Activated CD8-positive, alpha-beta memory T cell treated with anti-CD3 and anti-CD28 coated beads, Interleukin-2, amount 50 U/mL, for 48 hours (primary cell): ENCODE measurements at regions not wholly inside any gene's neighbourhood (a gene's known extent, or its start where the extent isn't known, plus 50 kb on each side); places are given as distances from the start of the nearest gene placed in this dataset.
A peak's percentile ranks its signal among the peaks of the same experiment; 100 is the strongest.

Experiments used
- DNase-seq: peaks from one replicate; pipeline ENCODE4 v3.0.0-alpha.2; 2020

DNA sequence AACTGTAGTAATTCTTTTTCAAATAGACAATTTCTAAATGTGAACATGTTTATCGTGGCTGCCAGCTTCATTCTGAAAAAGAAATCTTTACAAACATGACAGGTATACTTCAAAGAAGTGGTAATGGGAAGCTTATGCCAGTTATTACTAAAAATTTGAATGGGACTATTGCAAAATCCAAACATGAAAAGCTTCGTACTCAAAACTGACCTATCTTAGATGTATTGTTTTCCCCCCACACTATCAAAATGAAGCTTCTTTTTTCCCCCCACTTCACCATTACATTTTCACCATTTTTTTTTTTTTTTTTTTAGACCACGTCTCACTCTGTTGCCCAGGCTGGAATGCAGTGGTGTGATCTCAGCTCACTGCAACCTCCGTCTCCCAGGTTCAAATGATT lies 50.4 kb upstream of the SERTAD2 start:
- no peak for DNase-seq

DNA sequence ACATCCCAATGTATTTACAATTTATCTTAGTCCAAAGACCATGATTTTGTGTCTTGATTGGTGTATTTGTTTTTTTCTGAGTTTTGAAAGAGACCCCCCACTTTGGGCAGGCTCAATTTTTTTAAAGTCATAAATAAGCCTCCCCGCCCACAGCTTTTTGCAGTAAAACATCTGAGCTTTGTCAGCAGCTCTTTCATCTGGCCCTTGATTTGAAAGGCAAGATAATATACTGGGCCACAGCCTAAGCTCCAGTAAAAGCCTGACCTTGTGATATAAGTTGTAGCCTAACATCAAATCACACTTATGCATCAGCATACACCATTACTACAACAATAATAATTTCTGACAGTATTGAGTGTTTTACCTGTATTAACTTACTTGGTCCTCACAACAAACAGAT lies 51.3 kb upstream of the SERTAD2 start:
- no peak for DNase-seq

DNA sequence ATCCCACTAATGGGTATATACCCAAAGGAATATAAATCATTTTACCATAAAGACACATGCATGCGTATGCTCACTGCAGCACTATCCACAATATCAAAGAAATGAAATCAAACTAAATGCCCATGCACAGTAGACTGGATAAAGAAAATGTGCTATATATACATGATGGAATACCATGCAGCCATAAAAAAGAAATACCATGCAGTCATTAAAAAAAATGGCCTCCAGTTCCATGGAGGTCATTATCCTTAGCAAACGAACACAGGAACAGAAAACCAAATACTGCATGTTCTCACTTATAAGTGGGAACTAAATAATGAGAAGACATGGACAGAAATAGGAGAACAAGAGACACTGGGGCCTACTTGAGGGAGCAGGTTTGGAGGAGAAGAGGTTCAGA lies 53.6 kb upstream of the SERTAD2 start:
- no peak for DNase-seq

DNA sequence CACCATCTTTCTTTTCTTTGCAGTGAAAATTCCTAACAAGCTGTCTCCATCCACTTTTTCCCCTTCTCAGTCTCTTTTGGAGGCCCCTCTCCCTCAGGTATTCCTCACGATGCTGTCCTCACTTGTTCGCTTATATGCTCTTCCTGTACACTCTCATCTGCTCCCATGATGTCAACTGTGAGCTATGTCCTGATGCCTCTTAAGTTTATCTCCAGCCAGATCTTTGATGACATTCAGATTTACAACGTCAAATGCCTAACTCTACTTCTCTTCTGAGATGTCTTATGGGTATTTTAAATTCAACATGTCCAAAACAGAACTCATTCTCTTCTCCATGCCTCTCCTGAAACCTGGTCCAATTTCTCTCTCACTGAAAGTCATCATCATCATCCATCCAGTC lies 55.1 kb upstream of the SERTAD2 start:
- DNase-seq, result no peak

DNA sequence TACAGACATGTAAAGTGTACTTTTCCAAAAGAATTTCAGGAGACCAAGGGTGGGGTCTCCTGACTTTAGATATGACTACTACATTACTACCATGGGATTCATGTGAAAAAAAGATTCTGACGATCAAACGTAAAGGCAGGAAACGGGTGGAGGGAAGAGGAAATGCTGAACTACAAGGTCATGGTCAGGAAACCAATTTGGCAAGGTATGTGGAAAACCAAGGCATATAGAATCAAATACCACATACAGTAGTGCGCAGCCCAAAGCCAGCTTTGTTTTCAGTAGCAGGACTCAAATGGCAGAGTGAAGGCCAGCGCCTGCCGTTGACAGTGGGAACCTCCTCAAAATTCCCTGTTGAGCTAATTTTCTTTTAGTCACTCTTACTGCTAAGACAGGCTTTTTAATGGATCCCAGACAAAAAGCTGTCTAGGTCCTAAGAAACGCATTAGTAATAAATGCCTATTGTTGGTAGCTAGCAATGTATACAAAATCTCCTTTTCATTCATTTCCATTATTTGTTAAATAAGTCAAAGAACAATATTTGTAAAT lies 57.6 kb upstream of the SERTAD2 start:
- no peak for DNase-seq

DNA sequence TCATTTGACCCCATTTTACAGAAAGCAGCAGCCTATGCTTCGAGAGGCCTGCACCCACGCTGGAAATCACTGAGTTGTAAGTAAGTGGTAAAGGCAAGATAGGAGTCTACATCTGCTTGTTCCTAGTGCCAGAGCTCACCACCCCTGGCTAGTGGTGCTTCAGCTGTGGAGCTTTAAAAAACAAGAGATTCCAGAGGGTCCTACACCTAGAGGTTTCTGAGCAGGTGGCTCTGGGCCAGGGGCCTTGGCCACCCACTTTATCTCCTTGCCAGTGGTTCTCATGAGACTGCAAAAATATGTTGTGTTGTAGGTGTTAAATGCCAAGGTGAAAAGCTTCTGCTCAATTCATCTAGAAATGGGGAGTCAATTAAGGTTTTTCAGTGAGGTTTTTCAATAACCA lies 60.0 kb upstream of the SERTAD2 start:
- DNase-seq, result no peak

DNA sequence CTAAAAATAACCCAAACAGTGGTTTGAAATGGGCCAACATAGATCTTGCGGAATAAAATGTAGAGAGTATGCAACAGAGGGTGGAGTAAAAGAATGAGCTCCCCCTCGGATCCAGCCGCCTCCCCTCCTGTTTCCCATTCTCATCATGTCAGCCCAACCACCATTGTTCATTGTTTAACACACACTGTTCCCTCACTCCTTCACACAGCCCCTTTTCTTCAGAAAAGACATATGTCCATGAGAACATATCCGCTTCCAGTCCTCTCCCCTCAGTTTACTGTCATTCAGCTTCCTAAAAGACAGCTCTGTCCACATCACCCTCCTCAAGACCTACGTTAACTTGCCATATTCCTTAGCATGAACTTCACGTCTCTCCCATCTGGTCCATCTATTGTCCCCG lies 62.9 kb upstream of the SERTAD2 start:
- no peak for DNase-seq

DNA sequence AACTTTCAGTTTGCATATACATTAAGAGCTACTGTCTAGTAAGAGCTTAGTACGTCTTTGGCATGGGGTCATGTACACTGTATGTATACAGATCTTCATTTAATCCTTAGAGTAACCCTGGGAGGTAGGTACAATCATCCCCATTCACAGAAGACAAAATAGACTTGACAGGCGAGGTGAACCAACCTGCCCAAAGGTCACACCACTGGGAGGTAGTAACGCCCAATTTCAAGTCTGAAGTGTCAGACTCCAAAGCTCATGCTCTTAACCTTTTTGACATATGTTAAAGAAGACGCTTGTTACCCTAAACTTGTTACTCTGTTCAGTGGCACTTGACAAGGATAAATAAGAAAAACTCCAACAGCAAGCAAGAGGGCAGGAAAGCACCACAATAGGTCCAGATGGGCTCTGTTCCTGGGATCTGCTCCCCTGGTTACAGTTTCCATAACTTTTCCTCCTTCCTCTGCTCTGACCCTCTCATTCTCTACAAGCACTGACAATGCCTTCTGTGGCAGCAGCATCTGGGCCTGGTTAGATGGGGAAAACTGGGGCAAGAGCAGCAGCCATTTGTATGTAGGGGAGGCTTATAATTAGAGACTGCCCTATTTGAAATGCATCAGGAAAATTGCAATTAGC lies 64.7 kb upstream of the SERTAD2 start:
- no peak for DNase-seq

DNA sequence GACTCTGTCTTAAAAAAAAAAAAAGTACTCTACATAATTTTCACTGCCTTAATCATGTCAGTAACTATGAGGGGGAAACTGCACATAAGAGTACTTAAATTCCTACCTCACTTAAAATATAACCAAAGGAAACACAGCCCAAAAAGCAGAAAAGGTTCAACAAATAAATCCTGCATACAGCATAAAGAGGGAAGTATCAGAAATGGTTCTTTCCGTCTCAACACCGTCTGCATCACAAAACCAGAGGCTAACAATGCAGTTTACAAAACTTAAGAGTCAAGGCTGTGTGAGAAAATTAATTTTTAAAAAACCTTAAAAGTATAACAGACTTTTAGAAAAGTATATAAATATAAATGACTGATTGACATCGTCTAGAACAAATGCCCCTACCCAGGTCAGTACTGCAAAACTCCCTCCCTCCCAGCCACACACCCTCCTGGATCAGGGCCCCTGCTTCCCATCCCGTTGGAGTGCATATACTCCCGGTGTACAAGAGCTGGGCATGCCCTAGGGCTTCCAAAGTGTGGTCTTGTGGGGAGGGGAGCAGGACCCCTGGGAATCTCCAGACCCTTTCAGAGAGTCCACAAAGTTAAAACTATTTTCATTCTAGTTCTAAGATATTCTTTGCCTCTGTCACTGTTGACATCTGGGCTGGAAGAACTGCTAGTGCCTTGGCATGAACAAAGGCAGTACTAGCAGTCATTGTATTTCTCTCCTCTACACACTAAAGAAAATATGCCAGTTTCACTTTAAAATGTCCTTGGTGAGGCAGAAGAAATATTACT lies 67.0 kb upstream of the SERTAD2 start:
- no peak for DNase-seq

DNA sequence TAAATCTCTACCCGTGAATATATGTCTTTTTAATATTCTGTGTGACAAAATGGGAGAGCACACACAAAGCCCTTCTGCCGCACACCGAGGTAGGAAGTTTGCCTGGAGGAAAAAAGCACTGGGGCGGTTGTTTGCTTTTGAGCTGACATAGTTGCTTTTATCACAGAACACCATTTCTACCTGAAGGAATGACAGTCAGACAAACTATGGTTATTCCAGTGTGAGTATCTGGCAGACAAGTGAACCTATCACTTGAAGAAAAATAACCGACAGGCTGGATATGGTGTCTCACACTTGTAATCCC lies 67.6 kb upstream of the SERTAD2 start:
- DNase-seq, result no peak

DNA sequence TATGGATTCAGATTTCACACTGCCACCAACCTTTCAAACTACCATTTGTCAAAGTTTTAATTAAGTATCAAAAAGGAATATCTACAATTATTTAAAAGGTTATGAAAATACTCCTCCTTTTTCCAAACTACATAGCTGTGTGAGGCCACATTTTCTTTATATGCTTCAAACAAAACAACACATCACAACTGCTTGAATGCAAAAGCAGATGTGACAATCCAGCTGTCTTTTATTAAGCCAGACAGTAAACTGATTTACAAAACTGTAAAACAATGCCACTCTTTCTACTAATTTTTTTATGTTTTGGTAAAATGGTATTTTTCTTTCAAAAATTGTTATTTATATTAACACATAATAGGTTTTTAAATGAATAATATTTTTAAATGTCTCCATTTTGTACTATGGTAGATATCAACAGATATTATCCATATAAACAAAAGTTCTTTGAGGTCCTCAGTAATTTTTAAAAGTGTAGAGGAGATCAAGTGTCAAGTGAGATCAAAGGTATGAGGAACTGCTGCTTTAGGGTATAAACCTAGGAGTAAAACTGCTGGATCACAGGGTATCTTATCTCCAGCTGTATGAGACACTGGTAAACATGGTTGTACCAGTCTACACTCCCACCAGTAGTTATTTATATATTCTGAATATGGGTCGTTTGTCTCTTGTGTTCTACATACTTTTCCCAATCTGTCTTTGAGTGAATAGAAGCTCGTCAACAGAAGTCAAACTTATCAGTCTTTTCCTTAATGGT lies 68.8 kb upstream of the SERTAD2 start:
- no peak for DNase-seq

DNA sequence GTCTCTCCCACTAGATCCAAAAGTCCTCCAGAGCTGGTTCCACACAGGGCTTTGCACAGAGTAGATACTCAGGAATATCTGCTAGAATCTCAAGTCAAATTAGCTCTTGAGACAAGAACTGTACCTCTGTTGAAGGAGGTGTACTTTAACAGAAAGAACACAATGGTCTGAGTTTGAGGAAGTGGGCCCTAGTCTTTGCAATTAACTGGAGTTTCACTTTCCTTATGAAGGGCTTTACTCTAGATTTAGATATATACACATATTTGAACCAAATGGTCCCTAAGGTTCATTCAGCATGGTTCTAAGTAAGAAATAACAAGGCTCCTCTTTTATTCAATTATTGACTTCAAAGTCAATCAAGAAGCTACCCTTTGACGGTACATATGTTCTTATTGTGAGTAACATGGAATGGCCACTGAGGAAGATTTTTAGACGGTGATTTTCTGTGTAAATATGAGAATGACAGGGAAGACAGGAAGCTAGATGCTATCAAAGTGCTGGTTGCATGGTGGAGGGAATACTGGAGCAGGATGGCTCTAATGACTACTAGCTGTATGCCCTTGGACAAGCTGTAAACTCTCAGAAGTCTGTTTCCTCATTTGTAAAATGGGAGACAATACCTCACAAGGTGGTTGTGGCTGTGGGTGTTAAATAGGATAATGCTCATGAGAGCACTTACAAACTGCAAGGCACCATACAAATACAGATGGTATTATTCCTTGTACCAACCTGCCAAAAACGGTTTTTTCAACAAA lies 73.5 kb upstream of the SERTAD2 start:
- DNase-seq, result no peak

DNA sequence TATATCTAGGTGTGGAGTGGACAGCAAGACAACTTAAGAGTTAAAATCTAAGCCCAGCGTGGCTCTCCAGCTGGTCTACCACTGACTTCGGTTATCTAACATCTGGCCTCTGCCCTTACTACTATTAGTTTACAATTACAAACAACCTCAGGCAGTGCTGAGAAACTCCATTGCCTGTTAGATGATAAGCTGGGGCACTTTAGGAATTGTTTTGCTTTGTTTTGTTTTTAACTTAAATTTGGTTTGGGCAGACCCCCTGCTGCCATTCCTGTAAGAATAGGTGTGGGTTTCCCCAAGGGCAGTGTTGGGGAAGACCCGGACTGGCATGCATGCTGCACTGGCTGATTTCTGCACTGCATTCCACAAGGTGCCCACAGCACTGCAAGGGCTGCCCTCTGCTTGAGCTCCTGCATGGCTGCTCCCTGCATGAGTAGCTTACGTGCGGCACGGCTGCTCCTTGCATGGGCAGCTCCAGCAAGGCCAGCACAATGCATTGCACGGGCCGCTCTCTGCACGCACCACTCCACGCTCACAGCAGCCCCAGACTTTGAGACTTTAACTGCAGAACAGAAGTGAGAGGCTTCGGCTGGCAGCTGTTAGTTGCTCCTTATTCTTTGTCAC lies 74.2 kb upstream of the SERTAD2 start:
- DNase-seq, result no peak

DNA sequence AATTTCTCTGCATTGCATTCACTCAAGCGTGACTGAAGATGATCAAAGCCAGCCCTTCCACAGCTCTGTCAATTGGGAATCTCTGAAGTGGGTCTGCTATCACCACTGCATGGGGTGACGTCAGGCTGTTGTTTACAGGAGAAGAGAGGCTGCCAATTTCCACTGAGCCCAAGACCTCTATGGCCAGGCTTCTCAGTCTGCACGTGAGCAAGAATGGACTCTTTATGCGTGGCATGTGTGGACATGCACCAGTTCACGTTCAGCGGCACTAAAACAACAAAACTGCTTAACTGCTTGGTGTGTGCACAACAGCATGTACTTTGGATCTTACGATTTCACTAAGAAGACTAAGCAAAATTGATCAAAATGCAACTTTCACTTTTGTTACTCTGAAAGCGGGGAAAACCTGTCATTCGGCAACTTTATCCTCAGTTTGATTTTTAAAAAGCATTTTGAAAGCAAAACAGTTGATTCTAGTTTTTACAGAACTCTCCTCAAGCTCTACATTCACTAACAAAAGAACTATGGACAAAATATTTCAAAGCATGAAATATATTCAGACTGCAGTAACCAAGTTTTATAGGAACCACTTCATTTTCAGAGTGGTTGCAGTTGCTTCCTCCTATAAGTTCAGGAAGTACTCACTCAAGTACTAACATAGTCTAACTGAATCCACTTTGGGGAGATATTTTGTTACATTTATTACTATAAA lies 77.0 kb upstream of the SERTAD2 start:
- DNase-seq, result peak; percentile 59

DNA sequence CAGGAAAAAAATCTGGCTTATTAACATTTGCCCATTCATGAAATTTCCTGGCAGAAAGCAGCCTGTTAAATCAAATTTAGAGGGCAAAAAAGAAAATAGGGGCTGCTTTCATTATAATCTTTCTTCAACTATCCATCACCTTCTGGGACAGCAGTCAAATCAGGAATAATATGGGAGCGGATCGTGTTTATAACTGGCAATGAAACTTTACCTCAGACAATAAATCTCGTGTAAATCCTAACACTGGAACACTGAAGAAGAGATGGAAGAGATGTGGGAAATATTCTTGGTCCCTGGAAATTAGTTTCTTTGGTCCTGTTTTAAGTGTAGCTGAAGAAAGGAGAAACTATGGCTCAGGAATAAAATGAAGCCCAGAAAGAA lies 77.5 kb upstream of the SERTAD2 start:
- no peak for DNase-seq

DNA sequence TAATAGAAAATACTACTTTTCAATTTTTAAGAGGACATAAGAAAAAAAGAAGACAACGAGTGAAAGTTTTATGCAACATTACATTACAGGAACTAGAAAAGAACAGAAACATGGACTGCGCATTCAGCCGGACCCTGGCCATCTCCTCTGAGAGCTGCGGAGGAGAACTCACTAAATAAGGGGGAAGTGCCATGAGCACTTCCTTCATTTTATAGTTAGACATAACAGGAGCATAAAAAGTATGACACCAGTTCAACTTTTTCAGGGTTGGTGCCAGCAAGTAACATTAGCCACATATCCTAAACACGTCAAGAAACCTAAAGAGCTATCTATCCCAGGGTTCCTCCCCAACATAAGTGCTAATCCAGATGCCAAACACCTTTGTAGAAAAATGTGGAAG lies 78.0 kb upstream of the SERTAD2 start:
- no peak for DNase-seq

DNA sequence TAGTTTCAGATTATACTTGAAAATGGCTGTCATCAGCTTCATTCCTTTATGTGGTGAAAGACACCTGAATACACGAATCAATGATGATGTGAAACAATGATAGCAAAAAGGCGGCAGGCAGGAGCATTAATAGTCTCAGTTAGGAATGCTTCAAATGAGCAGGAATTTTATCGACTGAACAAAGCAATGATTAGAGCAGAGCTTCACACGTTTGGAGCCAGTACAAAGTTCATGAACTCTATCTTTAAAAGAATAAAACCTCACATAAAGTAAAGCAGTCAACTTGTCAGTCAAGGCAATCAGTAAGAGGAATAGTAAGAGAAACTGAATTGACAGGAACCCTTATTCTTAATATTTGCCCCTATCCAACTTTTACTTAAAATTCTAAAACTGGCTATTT lies 78.4 kb upstream of the SERTAD2 start:
- DNase-seq, result no peak

DNA sequence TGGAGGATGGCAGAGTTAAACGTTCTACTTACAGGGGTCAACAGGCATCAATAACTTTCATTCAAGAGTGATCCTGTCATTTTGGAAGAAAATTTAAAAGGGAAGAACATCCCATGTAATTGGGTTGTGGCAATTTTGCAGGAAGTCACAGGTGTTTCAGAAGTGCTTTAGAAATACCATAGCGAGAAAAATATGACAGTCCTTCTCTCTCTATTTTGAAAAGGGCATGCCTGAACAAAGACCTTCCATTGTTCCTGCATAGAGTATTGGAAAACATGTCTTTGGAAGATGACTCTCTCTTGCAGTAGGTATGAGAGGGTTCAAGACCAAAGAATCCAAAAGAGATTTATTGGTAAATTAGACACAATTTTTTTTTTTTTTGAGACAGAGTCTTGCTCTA lies 81.8 kb upstream of the SERTAD2 start:
- DNase-seq, result no peak

DNA sequence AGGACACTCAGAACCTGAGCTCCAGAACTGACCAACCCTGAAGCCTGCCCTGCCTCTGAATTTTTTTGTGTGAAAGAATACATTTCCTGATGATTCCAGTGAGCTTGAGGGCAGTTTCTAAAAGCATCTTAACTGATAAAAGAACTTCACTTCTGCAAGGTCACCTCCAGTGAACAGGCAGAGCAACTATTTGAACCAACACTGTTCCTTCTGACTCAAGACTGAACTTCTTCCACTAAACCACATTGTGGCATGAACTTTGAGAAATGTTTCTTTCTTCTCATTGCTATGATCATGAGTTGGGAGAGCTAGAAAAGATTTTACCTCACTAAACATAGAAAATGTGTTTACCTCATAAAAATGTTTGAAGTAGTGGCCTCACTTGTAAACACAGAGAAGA lies 83.8 kb upstream of the SERTAD2 start:
- no peak for DNase-seq

DNA sequence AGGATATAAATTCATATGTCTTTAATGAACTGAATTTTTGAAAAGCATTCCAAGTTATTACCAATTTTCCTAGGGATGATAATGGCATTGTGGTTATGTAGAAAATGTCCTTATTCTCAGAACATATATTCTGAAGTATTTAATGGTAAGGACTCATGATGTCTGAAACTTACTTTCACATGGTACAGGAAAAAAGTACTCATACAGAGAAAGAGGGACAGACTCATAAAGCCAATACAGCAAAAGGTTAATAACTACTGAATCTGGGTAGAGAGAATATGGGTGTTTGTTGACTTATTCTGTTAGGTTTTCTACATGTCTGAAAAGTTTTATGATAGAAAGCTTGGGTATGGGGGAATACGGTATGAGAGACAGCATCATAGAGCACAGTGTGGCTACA lies 84.3 kb upstream of the SERTAD2 start:
- no peak for DNase-seq

DNA sequence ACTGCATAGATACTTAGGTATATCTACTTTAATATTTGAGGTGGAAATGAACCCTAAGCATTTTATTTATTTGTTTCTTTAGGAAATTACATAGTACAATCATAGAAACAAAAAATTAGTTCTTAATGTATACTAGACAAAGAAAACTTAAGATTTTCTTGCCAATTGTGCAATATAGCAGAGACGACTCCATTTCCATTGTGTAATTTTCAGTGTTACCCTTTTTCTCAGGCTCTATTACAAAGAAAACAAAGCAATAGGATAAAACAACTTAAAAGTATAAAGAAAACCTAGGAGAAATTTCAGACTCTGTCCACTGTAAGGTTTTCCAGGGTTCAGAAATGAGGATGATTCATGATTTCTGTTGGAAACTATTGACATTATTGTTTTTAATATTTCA lies 89.0 kb upstream of the SERTAD2 start:
- DNase-seq, result no peak

DNA sequence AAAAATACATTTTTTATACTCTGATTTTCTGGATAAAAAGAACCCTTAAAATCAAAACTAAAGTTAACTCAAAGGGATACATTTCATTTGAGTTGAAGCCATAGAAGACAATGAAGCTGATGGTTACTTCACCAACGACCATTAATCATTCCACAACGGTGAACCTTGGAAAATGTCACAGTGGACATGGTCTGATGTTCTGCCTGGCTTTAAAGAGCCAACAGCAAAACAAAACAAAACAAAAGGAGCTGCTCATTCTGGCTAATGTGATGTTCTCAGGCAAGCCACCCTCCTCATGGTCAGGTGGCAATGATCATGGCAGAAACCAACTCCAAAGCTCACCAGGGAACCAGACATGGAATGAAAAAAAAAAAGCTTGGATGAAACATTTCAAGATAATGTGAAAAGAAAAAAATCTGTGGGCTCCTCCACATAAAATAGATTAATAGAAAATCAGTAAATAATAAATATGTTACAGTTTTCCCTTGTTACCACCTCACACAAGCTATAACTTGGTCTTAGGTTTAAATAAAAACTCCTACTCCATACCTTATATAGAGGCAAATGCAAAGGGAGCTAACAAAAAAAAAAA lies 90.1 kb upstream of the SERTAD2 start:
- DNase-seq, result no peak
